Large intestine (tissue), 3 donors: ENCODE measurements at regions not wholly inside any gene's neighbourhood (a gene's known extent, or its start where the extent isn't known, plus 50 kb on each side); places are given as distances from the start of the nearest gene placed in this dataset.
"Not testable (repeated sequence)": the region's sequence is repeated elsewhere in the genome, so short reads cannot be mapped to it uniquely, and the experiment has no call there.

Experiments
- DNase-seq, 2 donors: peaks; one replicate each; pipeline versions ENCODE4 v3.0.0 to v3.0.0-alpha.2; 2013
- H3K27ac ChIP-seq: one replicate; pipeline ENCODE4 v1.5.1; 2013; ENCODE audit warnings: low read length
- H3K27me3 ChIP-seq: 2 replicates; pipeline ENCODE4 v1.6.1; 2013; ENCODE audit warnings: low read length; ENCODE audit not compliant: control insufficient read depth, insufficient read depth
- H3K36me3 ChIP-seq: 2 replicates; pipeline ENCODE4 v1.6.1; 2013; ENCODE audit warnings: low read length; ENCODE audit not compliant: control insufficient read depth, insufficient read depth
- H3K4me1 ChIP-seq: one replicate; pipeline ENCODE4 v1.6.1; 2013; ENCODE audit warnings: low read length; ENCODE audit not compliant: control insufficient read depth, insufficient read depth
- H3K4me3 ChIP-seq: one replicate; pipeline ENCODE4 v1.5.1; 2013; ENCODE audit warnings: low read length
- H3K9me3 ChIP-seq: one replicate; pipeline ENCODE4 v1.6.1; 2013; ENCODE audit warnings: mild to moderate bottlenecking, low read depth, low read length, moderate library complexity; ENCODE audit not compliant: control insufficient read depth
- WGBS: methylation state at CpG from one replicate; pipeline ENCODE4 v1.1.5; 2013; ENCODE audit warnings: low lambda C conversion rate; ENCODE audit not compliant: insufficient coverage; 5-methylcytosine and 5-hydroxymethylcytosine counted together

- no peak overlapping the region for H3K4me3 ChIP-seq
Measured at GRCh38 chr18:8882632-8883408, 177.5 kb downstream of the MTCL1 start.

GRCh38 chr18:8883409-8883668, 178.0 kb downstream of the MTCL1 start:
- no peaks in the 10 kb centered on the region for H3K4me1 ChIP-seq
- no peak overlapping the region for H3K4me3 ChIP-seq
- peaks cover 7% of the 10 kb centered on the region for H3K9me3 ChIP-seq
- no peaks in the 10 kb centered on the region for H3K27me3 ChIP-seq
- WGBS, result no CpG with 5 or more reads among the region's 1 CpG
- no peak overlapping the region for H3K27ac ChIP-seq
- no peaks in the 10 kb centered on the region for H3K36me3 ChIP-seq
- no peak for DNase-seq

More at GRCh38 chr18:8882632-8883408, 177.5 kb downstream of the MTCL1 start:
- H3K27ac ChIP-seq, result no peak overlapping the region
- H3K36me3 ChIP-seq, result no peaks in the 10 kb centered on the region
- peaks cover 7% of the 10 kb centered on the region for H3K9me3 ChIP-seq
- no peaks in the 10 kb centered on the region for H3K27me3 ChIP-seq
- WGBS, result 94% methylated on average over 5 of the region's 15 CpGs
- H3K4me1 ChIP-seq, result no peaks in the 10 kb centered on the region
- no peak for DNase-seq

GRCh38 chr18:8887877-8888276, 182.5 kb downstream of the MTCL1 start:
- H3K4me3 ChIP-seq, H3K36me3 ChIP-seq, H3K9me3 ChIP-seq, H3K4me1 ChIP-seq, H3K27ac ChIP-seq, H3K27me3 ChIP-seq, DNase-seq: not testable (repeated sequence)
- no CpG with 5 or more reads among the region's 2 CpGs for WGBS

- no peak for DNase-seq
- no peaks in the 10 kb centered on the region for H3K9me3 ChIP-seq
- H3K4me1 ChIP-seq, result peaks cover 7% of the 10 kb centered on the region
- no CpG with 5 or more reads among the region's 2 CpGs for WGBS
- H3K27ac ChIP-seq, result no peak overlapping the region
- H3K4me3 ChIP-seq, result no peak overlapping the region
- no peaks in the 10 kb centered on the region for H3K36me3 ChIP-seq
- no peaks in the 10 kb centered on the region for H3K27me3 ChIP-seq
Measured at GRCh38 chr18:8889489-8889888, 184.1 kb downstream of the MTCL1 start.

GRCh38 chr18:8890503-8890902, 185.1 kb downstream of the MTCL1 start:
- not testable (repeated sequence) for DNase-seq, H3K27ac ChIP-seq, H3K27me3 ChIP-seq, H3K9me3 ChIP-seq, H3K36me3 ChIP-seq, H3K4me1 ChIP-seq, H3K4me3 ChIP-seq
- WGBS, result 33% methylated on average over 2 of the region's 3 CpGs

- Histone ChIP-seq H3K9me3 (no peaks in the 10 kb centered on the region), H3K4me3 (no peak overlapping the region), H3K27me3 (no peaks in the 10 kb centered on the region), H3K27ac (peak overlapping the region; percentile 44), H3K4me1 (peaks cover 7% of the 10 kb centered on the region), H3K36me3 (no peaks in the 10 kb centered on the region)
- DNase-seq, result peak; percentile 87 to 93
- WGBS, result no CpG with 5 or more reads among the region's 4 CpGs
Measured at GRCh38 chr18:8890957-8891464, 185.7 kb downstream of the MTCL1 start.

GRCh38 chr18:8893221-8893620, 187.9 kb downstream of the MTCL1 start:
- no CpG with 5 or more reads among the region's 2 CpGs for WGBS
- no peak overlapping the region for H3K27ac ChIP-seq
- no peak overlapping the region for H3K4me3 ChIP-seq

GRCh38 chr18:8893628-8894231, 188.4 kb downstream of the MTCL1 start:
- H3K36me3 ChIP-seq, result no peaks in the 10 kb centered on the region
- DNase-seq, result no peak
- no peaks in the 10 kb centered on the region for H3K9me3 ChIP-seq
- no peak overlapping the region for H3K4me3 ChIP-seq
- no CpG with 5 or more reads among the region's 2 CpGs for WGBS
- H3K4me1 ChIP-seq, result peaks cover 7% of the 10 kb centered on the region
- no peaks in the 10 kb centered on the region for H3K27me3 ChIP-seq
- no peak overlapping the region for H3K27ac ChIP-seq

More at GRCh38 chr18:8893221-8893620, 187.9 kb downstream of the MTCL1 start:
- H3K27me3 ChIP-seq, result no peaks in the 10 kb centered on the region
- peaks cover 7% of the 10 kb centered on the region for H3K4me1 ChIP-seq
- H3K36me3 ChIP-seq, result no peaks in the 10 kb centered on the region
- no peaks in the 10 kb centered on the region for H3K9me3 ChIP-seq
- no peak for DNase-seq

GRCh38 chr18:8894823-8895222, 189.5 kb downstream of the MTCL1 start:
- H3K27me3 ChIP-seq, result no peaks in the 10 kb centered on the region
- DNase-seq, result no peak
- no CpG with 5 or more reads among the region's 3 CpGs for WGBS
- peaks cover 7% of the 10 kb centered on the region for H3K4me1 ChIP-seq
- H3K27ac ChIP-seq, result no peak overlapping the region
- H3K36me3 ChIP-seq, result no peaks in the 10 kb centered on the region
- no peak overlapping the region for H3K4me3 ChIP-seq
- H3K9me3 ChIP-seq, result no peaks in the 10 kb centered on the region

- H3K36me3 ChIP-seq, result no peaks in the 10 kb centered on the region
- DNase-seq, result no peak
- 100% methylated on average over 1 of the region's 1 CpG for WGBS
- no peaks in the 10 kb centered on the region for H3K27me3 ChIP-seq
- H3K27ac ChIP-seq, result no peak overlapping the region
- no peak overlapping the region for H3K4me3 ChIP-seq
- H3K9me3 ChIP-seq, result no peaks in the 10 kb centered on the region
- H3K4me1 ChIP-seq, result peaks cover 7% of the 10 kb centered on the region
Measured at GRCh38 chr18:8895341-8895740, 190.0 kb downstream of the MTCL1 start.
